ENCODE measurements at regions not wholly inside any gene's neighbourhood (a gene's known extent, or its start where the extent isn't known, plus 50 kb on each side); places are given as distances from the start of the nearest gene placed in this dataset.

- Histone ChIP-seq H3K4me2 (ENCODE audit: insufficient read depth in 1 of 2, low read depth in 2 of 2, low read length in 2 of 2) (no peak overlapping the region), H3K79me2 (ENCODE audit: control insufficient read depth in 1 of 2, insufficient read depth in 2 of 2, low read length in 2 of 2) (no peaks in the 10 kb centered on the region), H4K8ac (ENCODE audit: extremely low read depth, insufficient read depth, low read length) (no peak overlapping the region), H3K56ac (replicated peaks; ENCODE audit: insufficient read length, low read depth, low read length) (no peak overlapping the region), H3K4me3 (ENCODE audit: extremely low read depth in 1 of 4, insufficient read depth in 2 of 4, low read depth in 3 of 4, low read length in 4 of 4) (no peak overlapping the region), H3K4me1 (replicated peaks in 1 of 4; ENCODE audit: control insufficient read depth in 3 of 4, insufficient read depth in 4 of 4, low read length in 3 of 4) (no peaks in the 10 kb centered on the region), H3K27me3 (replicated peaks in 1 of 4; ENCODE audit: control insufficient read depth in 3 of 4, extremely low read depth in 1 of 4, insufficient read depth in 3 of 4, low read length in 3 of 4) (no peaks in the 10 kb centered on the region), H3K23ac (ENCODE audit: insufficient read length) (no peak overlapping the region), H3K4ac (replicated peaks; ENCODE audit: insufficient read length, low read depth, low read length) (no peak overlapping the region), H3K23me2 (ENCODE audit: low read depth, low read length) (no peaks in the 10 kb centered on the region), H3K9me3 (ENCODE audit: insufficient read depth in 2 of 2, low read depth in 1 of 2, low read length in 1 of 2) (no peaks in the 10 kb centered on the region; a peak in 1 of 4 replicates), H4K91ac (replicated peaks; ENCODE audit: insufficient read length, low read length) (no peak overlapping the region), H3K79me1 (ENCODE audit: low read depth, low read length) (no peaks in the 10 kb centered on the region), H3K27ac (ENCODE audit: low read depth, low read length) (no peak overlapping the region), H2AFZ (ENCODE audit: low read length) (no peak overlapping the region), H2BK5ac (ENCODE audit: low read depth, low read length) (no peak overlapping the region), H3K18ac (ENCODE audit: extremely low read depth, low read length) (no peak overlapping the region), H2BK15ac (ENCODE audit: low read length) (no peak overlapping the region), H2BK120ac (replicated peaks; ENCODE audit: low read depth, low read length) (no peak overlapping the region), H4K20me1 (replicated peaks in 1 of 2; ENCODE audit: control insufficient read depth in 1 of 2, insufficient read depth in 2 of 2, low read length in 2 of 2) (no peaks in the 10 kb centered on the region), H2BK12ac (ENCODE audit: low read depth, low read length) (no peak overlapping the region), H3K36me3 (ENCODE audit: control insufficient read depth in 2 of 4, insufficient read depth in 4 of 4, low read length in 3 of 4) (no peaks in the 10 kb centered on the region), H2BK20ac (ENCODE audit: low read length) (no peak overlapping the region), H3K9ac (replicated peaks in 1 of 4; ENCODE audit: extremely low read depth in 1 of 4, low read depth in 3 of 4, low read length in 3 of 4) (no peak overlapping the region), H2AK5ac (ENCODE audit: low read depth, low read length) (no peak overlapping the region), H4K5ac (ENCODE audit: insufficient read length, low read depth, low read length) (no peak overlapping the region), H3K14ac (ENCODE audit: insufficient read length) (no peak overlapping the region)
- POLR2A ChIA-PET (ENCODE audit: partially characterized antibody), result no interaction called here
- FAIRE-seq (no peak), DNase-seq (ENCODE audit: low read depth in 1 of 2, low spot score in 2 of 2) (no peak)
- CTCF ChIA-PET (ENCODE audit: partially characterized antibody), result interaction anchor here (1.0 to 1.2 kb wide), 2 partner anchors 23 to 35 kb away, joined by 3 to 4 read pairs; no protein-coding TSS in a partner anchor
- 94% methylated on average over 19 of the region's 19 CpGs; no CpG with 5 or more reads in 1 of the 2 experiments for WGBS, 2 experiments (ENCODE audit: extremely low coverage in 1 of 2, insufficient coverage in 1 of 2, insufficient read length in 1 of 2, insufficient replicate concordance in 2 of 2, low coverage in 1 of 2, low lambda C conversion rate in 2 of 2, missing lambda C conversion rate in 1 of 2)
- TF ChIP-seq SIN3A (conservative IDR thresholded peaks at IDR 0.05 in 1 of 2, IDR thresholded peaks at IDR 0.05 in 1 of 2; ENCODE audit: low read depth in 1 of 2, low read length in 2 of 2), result no peak
- TF ChIP-seq POLR2AphosphoS5 (IDR thresholded peaks at IDR 0.05; ENCODE audit: low read depth, low read length), result no peak
- no peak for TF ChIP-seq CBX8 (IDR thresholded peaks at IDR 0.05; ENCODE audit: borderline replicate concordance, low read depth, low read length)
- TF ChIP-seq ZNF274 (IDR thresholded peaks at IDR 0.05; ENCODE audit: borderline replicate concordance, extremely low read depth, low read length), result no peak
- no peak for TF ChIP-seq TEAD4 (IDR thresholded peaks at IDR 0.05; ENCODE audit: low read depth, low read length)
Observed at GRCh38 chr6:67030861-67031260, 1323.8 kb upstream of the EYS start.

All from H1 (cell line).